ENCODE measurements at regions not wholly inside any gene's neighbourhood (a gene's known extent, or its start where the extent isn't known, plus 50 kb on each side); places are given as distances from the start of the nearest gene placed in this dataset.

- DNase-seq (ENCODE audit: low spot score), result no peak
These were observed 213.8 kb upstream of the JUN start for GRCh38 chr1:58997637-58998036.

GRCh38 chr1:58999676-59000075, 215.8 kb upstream of the JUN start:
- peak; percentile 97 for FAIRE-seq

More at GRCh38 chr1:58997637-58998036, 213.8 kb upstream of the JUN start:
- no peak for FAIRE-seq

GRCh38 chr1:59004755-59005154, 220.9 kb upstream of the JUN start:
- FAIRE-seq (no peak), DNase-seq (ENCODE audit: low spot score) (no peak)

More at GRCh38 chr1:58999676-59000075, 215.8 kb upstream of the JUN start:
- DNase-seq (ENCODE audit: low spot score), result peak; percentile 95

GRCh38 chr1:59005491-59006288, 221.8 kb upstream of the JUN start:
- DNase-seq (ENCODE audit: low spot score) (no peak), FAIRE-seq (no peak)

GRCh38 chr1:59006289-59006658, 222.4 kb upstream of the JUN start:
- DNase-seq (ENCODE audit: low spot score) (no peak), FAIRE-seq (no peak)

GRCh38 chr1:59006932-59007331, 223.1 kb upstream of the JUN start:
- no peak for FAIRE-seq
- DNase-seq (ENCODE audit: low spot score), result no peak

GRCh38 chr1:59007429-59007819, 223.6 kb upstream of the JUN start:
- DNase-seq (ENCODE audit: low spot score) (no peak), FAIRE-seq (no peak)

GRCh38 chr1:59007820-59008598, 224.2 kb upstream of the JUN start:
- FAIRE-seq (no peak), DNase-seq (ENCODE audit: low spot score) (no peak)

GRCh38 chr1:59008599-59009347, 224.9 kb upstream of the JUN start:
- DNase-seq (ENCODE audit: low spot score), result no peak
- no peak for FAIRE-seq

GRCh38 chr1:59011663-59012062, 227.8 kb upstream of the JUN start:
- DNase-seq (ENCODE audit: low spot score), result no peak
- no peak for FAIRE-seq

- DNase-seq (ENCODE audit: low spot score), result no peak
- FAIRE-seq, result no peak
These were observed 228.5 kb upstream of the JUN start for GRCh38 chr1:59012378-59012777.

GRCh38 chr1:59013276-59013927, 229.6 kb upstream of the JUN start:
- peak; percentile 28 for FAIRE-seq
- DNase-seq (ENCODE audit: low spot score), result peak; percentile 40

- no peak for FAIRE-seq
- no peak for DNase-seq (ENCODE audit: low spot score)
These were observed 230.1 kb upstream of the JUN start for GRCh38 chr1:59013928-59014279.

- FAIRE-seq (no peak), DNase-seq (ENCODE audit: low spot score) (no peak)
These were observed 231.0 kb upstream of the JUN start for GRCh38 chr1:59014827-59015226.

- peak; percentile 30 for FAIRE-seq
- peak; percentile 78 for DNase-seq (ENCODE audit: low spot score)
These were observed 231.9 kb upstream of the JUN start for GRCh38 chr1:59015708-59016107.

- FAIRE-seq (no peak), DNase-seq (ENCODE audit: low spot score) (no peak)
These were observed 232.5 kb upstream of the JUN start for GRCh38 chr1:59016390-59016789.

- FAIRE-seq (no peak), DNase-seq (ENCODE audit: low spot score) (no peak)
These were observed 233.8 kb upstream of the JUN start for GRCh38 chr1:59017501-59018231.

GRCh38 chr1:59018446-59018845, 234.6 kb upstream of the JUN start:
- no peak for FAIRE-seq
- DNase-seq (ENCODE audit: low spot score), result no peak

- no peak for DNase-seq (ENCODE audit: low spot score)
- no peak for FAIRE-seq
These were observed 235.0 kb upstream of the JUN start for GRCh38 chr1:59018860-59019259.

GRCh38 chr1:59020151-59020997, 236.5 kb upstream of the JUN start:
- DNase-seq (ENCODE audit: low spot score), result peak; percentile 75
- FAIRE-seq, result peak; percentile 91
